Body of pancreas (tissue), 4 donors: ENCODE measurements at regions not wholly inside any gene's neighbourhood (a gene's known extent, or its start where the extent isn't known, plus 50 kb on each side); places are given as distances from the start of the nearest gene placed in this dataset.

Experiments
- ATAC-seq: fragments of 150-250 bp; one replicate; pipeline ENCODE4 v1.9.1; 2016
- DNase-seq, 4 donors: peaks; one replicate each; pipeline ENCODE4 v3.0.0-alpha.2; 2019
- H3K27ac ChIP-seq, 4 donors: fragments of 200-600 bp; sonication (generic); 1 replicate in 3 of 4; 2 replicates in 1 of 4; pipeline versions ENCODE4 v1.5.1 to v1.6.1; 2016 to 2019; ENCODE audit warnings: mild to moderate bottlenecking in 1 of 4, mixed read lengths in 1 of 4, moderate library complexity in 1 of 4
- H3K27me3 ChIP-seq, 2 donors: fragments of 200-600 bp; sonication (generic); one replicate each; pipeline ENCODE4 v1.6.0; 2016; ENCODE audit warnings: mild to moderate bottlenecking in 1 of 2
- H3K36me3 ChIP-seq, 2 donors: fragments of 200-600 bp; sonication (generic); replicated peaks in 1 of 2; 2 replicates each; pipeline ENCODE4 v1.5.1; 2016; ENCODE audit warnings: low read depth in 2 of 2; ENCODE audit not compliant: insufficient read depth in 1 of 2
- H3K4me1 ChIP-seq: fragments of 200-600 bp; sonication (generic); one replicate; pipeline ENCODE4 v1.6.0; 2016
- H3K4me3 ChIP-seq, 2 donors: fragments of 200-600 bp; sonication (generic); 1 replicate in 1 of 2; 2 replicates in 1 of 2; pipeline ENCODE4 v1.5.1; 2016 to 2019
- H3K9me3 ChIP-seq, 3 donors: fragments of 200-600 bp; sonication (generic); 1 replicate in 2 of 3; 2 replicates in 1 of 3; pipeline ENCODE4 v1.5.1; 2016
- CTCF ChIP-seq, 7 experiments: fragments of 450-650 bp in 4 of 7; fragments of 200-600 bp in 3 of 7; sonication (generic) in 3 of 7; IDR thresholded peaks; one replicate each; pipeline ENCODE4 v1.5.1; 2016 to 2019; ENCODE audit warnings: antibody characterized with exemption in 7 of 7
- POLR2A ChIP-seq, 3 donors: fragments of 450-650 bp; IDR thresholded peaks; one replicate each; pipeline ENCODE4 v1.6.1; 2016; ENCODE audit warnings: antibody characterized with exemption in 3 of 3, mild to moderate bottlenecking in 2 of 3
- WGBS, 2 donors: methylation state at CpG; one replicate each; pipeline ENCODE4 v1.1.5; 2017; 5-methylcytosine and 5-hydroxymethylcytosine counted together
- intact Hi-C: fragments of 100-400 bp; cut with DNase I; formaldehyde crosslinking; loops from one replicate; pipeline ENCODE4 v1.15.1; 2023

- Histone ChIP-seq H3K4me1 (peaks cover 16% of the 10 kb centered on the region), H3K9me3 (no peaks in the 10 kb centered on the region), H3K27me3 (no peaks in the 10 kb centered on the region), H3K27ac (no peak overlapping the region), H3K4me3 (no peak overlapping the region), H3K36me3 (no peaks in the 10 kb centered on the region)
- DNase-seq (no peak), ATAC-seq (no peak)
- no peak for TF ChIP-seq CTCF (IDR thresholded peaks at IDR 0.05)
- TF ChIP-seq POLR2A (IDR thresholded peaks at IDR 0.05): no peak
- 51 to 52% methylated on average over 13 to 14 of the region's 14 CpGs for WGBS, 2 donors
- intact Hi-C loops: no loop called here
These were observed 205.3 kb upstream of the SYT4 start for GRCh38 chr18:43482600-43482999.

GRCh38 chr18:43484710-43485109 lies 207.4 kb upstream of the SYT4 start:
- 17 to 47% methylated on average over 1 of the region's 1 CpG for WGBS, 2 donors
- intact Hi-C loops: no loop called here
- no peak for TF ChIP-seq CTCF (IDR thresholded peaks at IDR 0.05)
- H3K36me3 ChIP-seq: no peaks in the 10 kb centered on the region
- H3K27me3 ChIP-seq: no peaks in the 10 kb centered on the region
- peaks cover 16% of the 10 kb centered on the region for H3K4me1 ChIP-seq
- ATAC-seq (no peak), DNase-seq (peak in 2 of 4 donors; percentile 13 to 17)
- H3K4me3 ChIP-seq: no peak overlapping the region
- H3K27ac ChIP-seq: no peak overlapping the region
- no peaks in the 10 kb centered on the region for H3K9me3 ChIP-seq

- no peaks in the 10 kb centered on the region for H3K27me3 ChIP-seq
- peaks cover 16% of the 10 kb centered on the region for H3K4me1 ChIP-seq
- no peaks in the 10 kb centered on the region for H3K36me3 ChIP-seq
- DNase-seq (peak; percentile 39 to 75 (median 60)), ATAC-seq (peak; percentile 74)
- intact Hi-C loops: no loop called here
- WGBS, 2 donors: 37 to 39% methylated on average over 4 to 5 of the region's 5 CpGs
- TF ChIP-seq POLR2A (IDR thresholded peaks at IDR 0.05) (no peak), CTCF (IDR thresholded peaks at IDR 0.05) (peak; percentile 18 to 64 (median 42))
- peak overlapping the region in 1 of 4 donors; percentile 32 for H3K27ac ChIP-seq
- H3K9me3 ChIP-seq: no peaks in the 10 kb centered on the region
- no peak overlapping the region for H3K4me3 ChIP-seq
These were observed 208.3 kb upstream of the SYT4 start for GRCh38 chr18:43485545-43485963.

GRCh38 chr18:43486462-43486861 lies 209.2 kb upstream of the SYT4 start:
- Histone ChIP-seq H3K4me3 (no peak overlapping the region), H3K9me3 (no peaks in the 10 kb centered on the region), H3K4me1 (peaks cover 16% of the 10 kb centered on the region), H3K36me3 (no peaks in the 10 kb centered on the region), H3K27me3 (no peaks in the 10 kb centered on the region), H3K27ac (peak overlapping the region in 1 of 4 donors; percentile 32)
- intact Hi-C loops: no loop called here
- 70 to 73% methylated on average over 4 of the region's 4 CpGs for WGBS, 2 donors
- no peak for TF ChIP-seq POLR2A (IDR thresholded peaks at IDR 0.05)
- TF ChIP-seq CTCF (IDR thresholded peaks at IDR 0.05): no peak
- ATAC-seq: peak; percentile 74
- DNase-seq: peak; percentile 45 to 60 (median 52)

GRCh38 chr18:43501099-43501498 lies 223.8 kb upstream of the SYT4 start:
- no peaks in the 10 kb centered on the region for H3K36me3 ChIP-seq
- H3K27me3 ChIP-seq: no peaks in the 10 kb centered on the region
- H3K4me3 ChIP-seq: no peak overlapping the region
- no peaks in the 10 kb centered on the region for H3K9me3 ChIP-seq
- H3K27ac ChIP-seq: no peak overlapping the region
- DNase-seq (no peak), ATAC-seq (no peak)
- H3K4me1 ChIP-seq: no peaks in the 10 kb centered on the region
- TF ChIP-seq POLR2A (IDR thresholded peaks at IDR 0.05) (no peak), CTCF (IDR thresholded peaks at IDR 0.05) (no peak)
- 72 to 75% methylated on average over 2 of the region's 2 CpGs for WGBS, 2 donors
- intact Hi-C loops: no loop called here
